ENCODE measurements at regions not wholly inside any gene's neighbourhood (a gene's known extent, or its start where the extent isn't known, plus 50 kb on each side); places are given as distances from the start of the nearest gene placed in this dataset.
"Not testable (repeated sequence)": the region's sequence is repeated elsewhere in the genome, so short reads cannot be mapped to it uniquely, and the experiment has no call there.

DNA sequence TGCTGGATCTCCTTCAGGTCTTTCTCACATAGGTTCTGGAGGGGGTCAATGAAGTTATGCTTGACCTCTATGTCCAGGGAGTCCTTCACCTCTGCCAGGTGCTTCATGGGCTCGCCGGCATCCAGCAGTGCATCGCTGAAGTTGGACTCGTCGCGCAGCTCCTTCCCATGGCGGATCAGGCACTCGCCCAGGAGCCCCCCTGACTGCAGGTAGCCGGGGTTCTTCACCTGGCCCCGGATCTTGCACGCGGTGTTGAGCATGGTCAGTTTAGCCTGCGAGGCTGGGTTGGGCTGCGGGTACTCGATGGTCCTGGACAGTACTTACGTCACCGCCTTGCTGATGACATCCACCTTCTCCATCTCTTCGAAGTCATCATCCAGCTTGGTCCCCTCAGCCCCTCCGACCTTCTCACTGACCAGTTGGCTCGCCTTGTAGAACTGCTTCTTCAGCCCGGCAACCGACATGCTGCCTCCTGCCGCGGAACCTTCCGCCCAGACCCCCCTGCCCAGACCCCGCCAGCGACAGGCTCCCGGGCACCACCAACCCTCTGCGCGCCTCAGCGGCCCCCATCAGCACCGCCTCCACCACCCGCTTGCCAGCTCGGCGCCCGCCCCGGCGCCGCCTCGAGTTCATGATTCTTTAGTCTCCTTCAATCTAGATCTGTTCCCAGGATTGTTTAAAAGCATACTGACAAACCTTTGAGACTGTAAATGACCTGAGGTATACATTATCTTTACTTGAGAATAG lies 99.8 kb downstream of the KPNA2 start:
- DNase-seq: no peak

DNA sequence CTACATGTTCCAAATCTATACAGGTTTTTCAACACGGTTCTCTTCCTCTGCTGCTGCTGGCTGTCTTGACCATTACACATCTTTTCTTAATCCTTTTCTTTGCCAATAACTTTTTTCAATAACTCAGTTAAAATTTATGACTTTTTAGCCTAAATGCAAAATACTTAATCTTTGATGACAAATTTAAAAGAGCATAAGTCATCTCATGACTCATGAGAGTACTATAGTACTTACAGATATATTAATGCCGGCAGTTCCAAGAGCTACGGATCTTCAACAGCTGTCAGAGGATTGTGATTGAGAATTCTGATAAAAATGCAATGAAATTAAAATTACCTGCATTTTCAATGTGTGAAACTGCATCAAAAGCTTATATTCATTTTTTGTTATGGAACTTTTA lies 105.5 kb downstream of the KPNA2 start:
- no peak for DNase-seq

- DNase-seq: no peak
These were observed 105.2 kb upstream of the AMZ2 start for GRCh38 chr17:68142595-68142994.

DNA sequence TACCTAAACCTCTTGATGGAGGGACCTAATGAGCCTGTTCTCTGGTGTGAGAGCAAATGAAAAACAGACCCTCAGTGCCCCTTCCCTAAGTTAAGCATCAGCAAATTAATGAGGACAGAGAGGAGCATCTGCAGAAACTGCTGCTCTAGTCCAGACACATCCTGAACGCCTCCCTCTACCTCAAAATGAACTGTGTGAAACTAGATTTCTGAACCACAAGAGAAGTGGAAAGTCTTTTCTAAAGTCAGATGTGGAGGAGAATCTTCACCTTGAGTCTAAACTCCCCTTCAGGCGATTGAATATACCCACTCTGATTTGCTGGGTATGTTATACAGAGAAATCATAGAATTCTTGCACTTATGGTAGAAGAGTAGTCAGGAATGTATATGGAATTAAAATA lies 104.4 kb upstream of the AMZ2 start:
- DNase-seq: no peak

- no peak for DNase-seq
These were observed 102.8 kb upstream of the AMZ2 start for GRCh38 chr17:68145088-68145487.

DNA sequence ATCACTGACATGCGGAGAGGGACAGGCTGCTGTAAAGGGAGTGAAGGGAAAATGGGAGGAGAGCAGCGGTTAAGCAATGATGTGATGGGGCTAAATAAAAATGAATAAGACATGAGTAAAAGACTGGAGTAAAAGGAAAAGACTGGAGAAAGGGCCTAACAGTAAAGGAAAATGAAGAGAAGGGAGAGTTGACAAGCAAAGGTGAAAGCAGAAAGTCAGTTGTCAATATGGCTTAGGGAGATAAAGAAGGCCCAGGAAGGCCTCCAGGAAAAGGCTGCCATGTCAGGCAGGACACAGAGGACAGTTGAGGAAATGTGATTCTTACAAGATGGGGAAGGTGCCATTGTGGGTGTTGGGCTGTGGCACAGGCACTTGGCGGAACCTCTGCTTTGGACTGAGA lies 98.9 kb upstream of the AMZ2 start:
- DNase-seq: no peak

DNA sequence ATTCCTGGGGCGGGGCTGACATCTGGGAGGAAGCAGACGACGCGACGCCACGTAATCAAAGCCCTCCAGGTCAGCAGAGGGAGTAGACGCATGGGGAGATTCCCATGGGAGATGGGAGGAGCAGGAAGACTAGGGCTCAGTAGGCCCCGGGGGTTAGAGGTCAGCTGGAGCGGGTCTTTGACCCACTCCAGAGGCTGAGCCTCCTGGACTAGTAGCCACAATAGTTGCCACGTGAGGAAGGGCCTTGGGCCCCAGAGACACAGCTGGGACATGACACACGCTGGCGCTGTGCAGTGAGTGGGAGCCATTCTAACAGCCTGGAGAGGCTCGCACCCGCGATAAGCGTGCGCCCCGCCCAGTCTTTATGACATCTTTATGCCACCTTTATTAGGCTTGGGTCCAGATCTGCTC lies 95.7 kb upstream of the AMZ2 start:
- no peak for DNase-seq

DNA sequence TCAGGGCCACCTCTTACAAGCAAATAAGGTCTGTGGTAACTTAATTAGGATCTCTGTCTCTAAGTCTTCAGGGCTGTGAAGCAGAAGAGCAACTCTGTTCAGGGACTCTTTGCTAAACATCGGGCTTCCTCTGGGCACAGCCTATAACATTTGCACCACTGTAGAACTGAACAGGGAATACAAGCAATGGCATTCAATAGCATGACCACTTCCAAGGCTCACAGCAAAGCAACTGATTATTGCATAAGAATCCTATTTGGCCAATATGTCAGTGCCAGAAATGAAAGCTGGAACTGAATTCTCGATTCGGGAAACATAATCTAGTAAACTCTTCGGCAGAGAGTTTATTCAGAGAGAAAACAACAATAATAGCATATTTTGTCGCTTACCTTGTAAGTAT lies 92.2 kb upstream of the AMZ2 start:
- no peak for DNase-seq

GRCh38 chr17:68161644-68162428 lies 86.0 kb upstream of the AMZ2 start:
- DNase-seq: no peak

DNA sequence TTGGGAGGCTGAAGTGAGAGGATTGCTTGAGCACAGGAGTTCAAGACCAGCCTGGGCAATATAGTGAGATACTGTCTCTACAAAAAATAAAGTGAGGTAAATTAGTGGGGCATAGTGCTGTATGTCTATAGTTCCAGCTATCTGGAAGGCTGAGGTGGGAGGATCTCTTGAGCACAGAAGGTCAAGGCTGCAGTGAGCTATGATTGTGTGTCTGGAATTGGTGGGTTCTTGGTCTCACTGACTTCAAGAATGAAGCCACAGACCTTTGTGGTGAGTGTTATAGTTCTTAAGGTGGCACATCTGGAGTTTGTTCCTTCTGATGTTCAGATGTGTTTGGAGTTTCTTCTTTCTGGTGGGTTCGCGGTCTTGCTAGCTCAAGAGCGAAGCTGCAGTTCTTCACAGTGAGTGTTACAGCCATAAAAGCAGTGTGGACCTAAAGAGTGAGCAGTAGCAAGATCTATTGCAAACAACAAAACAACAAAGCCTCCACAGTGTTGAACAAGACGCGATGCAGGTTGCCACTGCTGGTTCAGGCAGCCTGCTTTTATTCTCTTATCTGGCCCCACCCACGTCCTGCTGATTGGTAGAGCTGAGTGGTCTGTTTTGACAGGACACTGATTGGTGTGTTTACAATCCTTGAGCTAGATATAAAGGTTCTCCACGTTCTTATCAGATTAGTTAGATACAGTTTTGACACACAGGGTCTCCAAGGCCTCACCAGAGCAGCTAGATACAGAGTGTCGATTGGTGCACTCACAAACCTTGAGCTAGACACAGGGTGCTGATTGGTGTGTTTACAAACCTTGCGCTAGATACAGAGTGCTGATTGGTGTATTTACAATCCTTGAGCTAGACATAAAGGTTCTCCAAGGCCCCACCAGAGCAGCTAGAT lies 79.3 kb upstream of the AMZ2 start:
- DNase-seq: not testable (repeated sequence)

DNA sequence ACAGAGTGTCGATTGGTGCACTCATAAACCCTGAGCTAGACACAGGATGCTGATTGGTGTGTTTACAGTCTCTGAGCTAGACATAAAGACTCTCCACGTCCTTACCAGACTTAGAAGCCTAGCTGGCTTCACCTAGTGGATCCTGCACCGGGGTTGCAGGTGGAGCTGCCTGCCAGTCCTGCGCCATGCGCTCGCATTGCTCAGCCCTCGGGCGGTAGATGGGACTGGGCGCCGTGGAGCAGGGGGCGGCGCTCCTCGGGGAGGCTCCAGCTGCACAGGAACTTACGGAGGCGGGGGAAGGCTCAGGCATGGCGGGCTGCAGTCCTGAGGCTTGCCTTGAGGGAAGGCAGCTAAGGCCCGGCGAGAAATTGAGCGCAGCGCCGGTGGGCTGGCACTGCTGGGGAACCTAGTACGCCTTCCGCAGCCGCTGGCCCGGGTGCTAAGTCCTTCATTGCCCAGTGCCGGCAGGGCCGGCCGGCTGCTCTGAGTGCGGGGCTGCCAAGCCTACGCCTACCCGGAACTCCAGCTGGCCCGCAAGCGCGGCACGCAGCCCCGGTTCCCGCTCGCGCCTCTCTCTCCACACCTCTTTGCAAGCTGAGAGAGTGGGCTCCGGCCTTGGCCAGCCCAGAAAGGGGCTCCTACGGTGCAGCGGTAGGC lies 78.5 kb upstream of the AMZ2 start:
- DNase-seq: not testable (repeated sequence)

GRCh38 chr17:68169840-68170239 lies 78.0 kb upstream of the AMZ2 start:
- DNase-seq: no peak

DNA sequence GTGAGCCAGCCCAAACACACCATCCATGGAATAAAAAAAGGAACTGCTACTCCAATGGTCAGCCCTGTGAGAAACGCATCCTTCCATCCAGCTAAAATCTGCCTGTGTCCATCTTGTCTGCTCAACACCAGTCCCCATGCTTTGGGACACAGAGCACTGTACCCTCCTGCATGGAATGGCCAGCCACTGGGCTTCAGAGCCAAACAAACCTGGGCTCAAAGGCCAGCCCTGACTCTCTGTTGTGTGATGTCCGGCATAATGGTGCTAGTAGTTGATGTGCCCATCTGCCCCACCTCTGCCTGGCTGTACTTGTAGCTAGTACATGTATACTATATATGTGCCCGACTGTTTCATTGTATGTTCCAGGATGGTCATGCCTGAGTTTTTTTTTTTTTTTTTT lies 77.6 kb upstream of the AMZ2 start:
- no peak for DNase-seq

DNA sequence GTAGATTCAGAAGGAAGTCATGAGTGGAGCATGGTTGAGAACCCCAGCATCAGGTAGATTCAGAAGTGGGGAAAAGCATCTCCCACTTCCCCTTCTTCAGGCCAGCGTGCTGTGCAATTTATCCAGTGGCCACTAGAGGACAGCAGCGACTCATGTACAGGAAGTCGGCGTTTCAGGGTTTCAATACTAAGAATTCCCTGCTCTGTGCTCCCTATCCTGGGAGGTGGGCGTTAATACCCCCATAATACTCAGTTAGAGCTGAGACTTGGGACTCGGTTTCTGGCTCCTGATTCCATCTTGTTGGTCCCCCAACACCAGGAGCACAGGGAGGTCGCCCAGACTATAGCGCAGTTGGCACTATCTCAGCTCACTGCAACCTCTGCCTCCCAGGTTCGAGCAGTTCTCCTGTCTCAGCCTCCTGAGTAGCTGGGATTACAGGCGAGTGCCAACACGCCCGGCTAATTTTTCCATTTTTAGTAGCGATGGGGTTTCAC lies 75.3 kb upstream of the AMZ2 start:
- DNase-seq: peak in 48 of 56 donors; percentile 3 to 84 (median 27)

DNA sequence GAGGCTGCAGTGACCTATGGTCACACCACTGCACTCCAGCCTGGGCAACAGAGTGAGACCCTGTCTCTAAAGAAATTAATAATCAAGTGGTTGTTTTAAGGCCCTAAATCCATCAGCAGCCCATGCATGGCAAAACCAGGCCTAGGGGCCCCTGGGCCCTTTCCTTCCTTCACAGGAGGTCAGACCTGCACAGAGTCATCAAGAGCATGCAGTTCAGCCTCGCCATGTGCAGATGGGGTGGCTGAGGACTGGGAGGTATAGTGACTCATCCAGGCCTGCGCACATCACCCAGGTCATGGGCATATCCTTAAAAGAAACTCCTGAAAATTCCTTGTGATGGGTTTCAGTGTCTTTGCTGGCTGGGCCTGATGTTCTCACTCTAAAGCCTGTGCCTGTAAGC lies 72.4 kb upstream of the AMZ2 start:
- DNase-seq: no peak

- no peak for DNase-seq
These were observed 71.9 kb upstream of the AMZ2 start for GRCh38 chr17:68175905-68176304.

GRCh38 chr17:68176718-68177117 lies 71.1 kb upstream of the AMZ2 start:
- no peak for DNase-seq

GRCh38 chr17:68178831-68179230 lies 69.0 kb upstream of the AMZ2 start:
- DNase-seq: no peak

GRCh38 chr17:68179236-68179925 lies 68.5 kb upstream of the AMZ2 start:
- DNase-seq: no peak

DNA sequence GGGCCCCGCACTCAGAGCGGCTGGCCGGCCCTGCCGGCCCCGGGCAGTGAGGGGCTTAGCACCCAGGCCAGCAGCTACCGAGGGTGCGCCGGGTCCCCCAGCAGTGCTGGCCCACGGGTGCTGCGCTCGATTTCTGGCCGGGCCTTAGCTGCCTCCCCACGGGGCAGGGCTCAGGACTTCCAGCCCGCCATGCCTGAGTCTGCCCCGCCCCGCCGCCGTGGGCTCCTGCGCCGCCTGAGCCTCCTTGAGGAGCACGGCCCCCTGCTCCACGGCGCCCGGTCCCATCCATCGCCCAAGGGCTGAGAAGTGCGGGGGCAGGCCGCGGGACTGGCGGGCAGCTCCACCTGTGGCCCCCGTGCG lies 67.9 kb upstream of the AMZ2 start:
- no peak for DNase-seq

GRCh38 chr17:68182011-68182306 lies 65.9 kb upstream of the AMZ2 start:
- no peak for DNase-seq

Data from nucleus accumbens (tissue), 56 donors.